HEK293 (cell line): ENCODE measurements at regions not wholly inside any gene's neighbourhood (a gene's known extent, or its start where the extent isn't known, plus 50 kb on each side); places are given as distances from the start of the nearest gene placed in this dataset.
"Not testable (repeated sequence)": the region's sequence is repeated elsewhere in the genome, so short reads cannot be mapped to it uniquely, and the experiment has no call there.

Experiments
- CTCF ChIA-PET: fragments of 350-600 bp; formaldehyde crosslinking; extraction: SDS; loops from one replicate; lab custom pipeline; 2021; ENCODE audit warnings: antibody characterized with exemption; lab: Yijun Ruan, JAX
- POLR2A ChIA-PET: fragments of 300-600 bp; formaldehyde crosslinking; extraction: SDS; loops from one replicate; lab custom pipeline; 2020; ENCODE audit warnings: antibody characterized with exemption, inconsistent platforms; lab: Yijun Ruan, JAX
- H3K27ac ChIP-seq: fragments of 200-500 bp; sonication (Bioruptor generic); 2 replicates; pipeline ENCODE4 v1.5.1; 2014; ENCODE audit warnings: low read depth, low read length, control low read depth, inconsistent platforms; ENCODE audit errors: extremely low read depth
- H3K36me3 ChIP-seq, 2 experiments: fragments of 200-500 bp in 1 of 2; sonication (Bioruptor generic) in 1 of 2; 1 replicate in 1 of 2; 2 replicates in 1 of 2; pipeline ENCODE4 v1.5.1; 2014 to 2017; ENCODE audit warnings: inconsistent platforms in 2 of 2, low read length in 2 of 2; ENCODE audit not compliant: control insufficient read depth in 2 of 2, insufficient read depth in 1 of 2
- H3K4me1 ChIP-seq: fragments of 200-500 bp; sonication (Bioruptor generic); 2 replicates; pipeline ENCODE4 v1.5.1; 2014; ENCODE audit warnings: mild to moderate bottlenecking, low read length, inconsistent platforms; ENCODE audit not compliant: control insufficient read depth, insufficient read depth
- H3K4me3 ChIP-seq: 2 replicates; pipeline ENCODE4 v1.5.1; 2011; ENCODE audit warnings: low read depth, mild to moderate bottlenecking, control low read depth, low read length, moderate library complexity
- H3K9me3 ChIP-seq: fragments of 200-500 bp; sonication (Bioruptor generic); 2 replicates; pipeline ENCODE4 v1.5.1; 2014; ENCODE audit warnings: low read depth, low read length, inconsistent platforms; ENCODE audit not compliant: control insufficient read depth, insufficient read depth
- FEZF1 ChIP-seq: fragments of 450-650 bp; formaldehyde crosslinking; IDR thresholded peaks from 2 replicates; pipeline ENCODE4 v1.5.1; 2016; ENCODE audit warnings: missing biosample characterization, missing genetic modification characterization
- GLIS2 ChIP-seq: fragments of 450-650 bp; formaldehyde crosslinking; IDR thresholded peaks from 2 replicates; pipeline ENCODE4 v1.5.1; 2016; ENCODE audit warnings: missing biosample characterization, missing genetic modification characterization
- KLF10 ChIP-seq: fragments of 450-650 bp; IDR thresholded peaks from 2 replicates; pipeline ENCODE4 v1.5.1; 2018; ENCODE audit warnings: missing biosample characterization, mild to moderate bottlenecking, missing genetic modification characterization
- KLF16 ChIP-seq: fragments of 450-650 bp; formaldehyde crosslinking; IDR thresholded peaks from 2 replicates; pipeline ENCODE4 v1.5.1; 2017; ENCODE audit warnings: missing biosample characterization, missing genetic modification characterization
- PATZ1 ChIP-seq: fragments of 450-650 bp; formaldehyde crosslinking; IDR thresholded peaks from 2 replicates; pipeline ENCODE4 v1.5.1; 2016; ENCODE audit warnings: missing biosample characterization, missing genetic modification characterization
- SALL2 ChIP-seq: fragments of 450-650 bp; formaldehyde crosslinking; IDR thresholded peaks from 2 replicates; pipeline ENCODE4 v1.5.0; 2017; ENCODE audit warnings: missing biosample characterization, mild to moderate bottlenecking, missing genetic modification characterization, borderline replicate concordance
- SP3 ChIP-seq: fragments of 450-650 bp; formaldehyde crosslinking; IDR thresholded peaks from 2 replicates; pipeline ENCODE4 v1.5.1; 2016; ENCODE audit warnings: missing biosample characterization, missing genetic modification characterization
- TRIM28 ChIP-seq: IDR thresholded peaks from 2 replicates; pipeline ENCODE4 v1.6.1; 2011; ENCODE audit warnings: low read length, control low read depth, borderline replicate concordance
- ZBTB21 ChIP-seq: fragments of 450-650 bp; formaldehyde crosslinking; IDR thresholded peaks from 2 replicates; pipeline ENCODE4 v1.5.1; 2017; ENCODE audit warnings: missing biosample characterization, missing genetic modification characterization
- ZNF132 ChIP-seq: fragments of 450-650 bp; formaldehyde crosslinking; IDR thresholded peaks from 2 replicates; pipeline ENCODE4 v1.5.1; 2017; ENCODE audit warnings: missing biosample characterization, missing genetic modification characterization, borderline replicate concordance
- ZNF146 ChIP-seq: fragments of 450-650 bp; formaldehyde crosslinking; IDR thresholded peaks from 2 replicates; pipeline ENCODE4 v1.5.1; 2016; ENCODE audit warnings: missing biosample characterization, missing genetic modification characterization
- ZNF341 ChIP-seq: fragments of 450-650 bp; formaldehyde crosslinking; IDR thresholded peaks from 2 replicates; pipeline ENCODE4; 2016; ENCODE audit warnings: low read depth, missing biosample characterization, missing genetic modification characterization
- ZNF596 ChIP-seq: fragments of 450-650 bp; IDR thresholded peaks from 2 replicates; pipeline ENCODE4 v1.5.0; 2018; ENCODE audit warnings: missing biosample characterization, mild to moderate bottlenecking, missing genetic modification characterization, moderate library complexity
- ZNF670 ChIP-seq: fragments of 450-650 bp; formaldehyde crosslinking; IDR thresholded peaks from 2 replicates; pipeline ENCODE4 v1.5.1; 2016; ENCODE audit warnings: missing biosample characterization, missing genetic modification characterization, low read depth
- ZNF837 ChIP-seq: fragments of 450-650 bp; formaldehyde crosslinking; IDR thresholded peaks from 2 replicates; pipeline ENCODE4 v1.5.1; 2016; ENCODE audit warnings: missing biosample characterization, missing genetic modification characterization
- ZSCAN23 ChIP-seq: fragments of 450-650 bp; formaldehyde crosslinking; IDR thresholded peaks from 2 replicates; pipeline ENCODE4 v1.5.1; 2016; ENCODE audit warnings: missing biosample characterization, missing genetic modification characterization
- ZSCAN5A ChIP-seq: fragments of 450-650 bp; formaldehyde crosslinking; IDR thresholded peaks from 2 replicates; pipeline ENCODE4 v1.5.1; 2016; ENCODE audit warnings: missing biosample characterization, missing genetic modification characterization

DNA sequence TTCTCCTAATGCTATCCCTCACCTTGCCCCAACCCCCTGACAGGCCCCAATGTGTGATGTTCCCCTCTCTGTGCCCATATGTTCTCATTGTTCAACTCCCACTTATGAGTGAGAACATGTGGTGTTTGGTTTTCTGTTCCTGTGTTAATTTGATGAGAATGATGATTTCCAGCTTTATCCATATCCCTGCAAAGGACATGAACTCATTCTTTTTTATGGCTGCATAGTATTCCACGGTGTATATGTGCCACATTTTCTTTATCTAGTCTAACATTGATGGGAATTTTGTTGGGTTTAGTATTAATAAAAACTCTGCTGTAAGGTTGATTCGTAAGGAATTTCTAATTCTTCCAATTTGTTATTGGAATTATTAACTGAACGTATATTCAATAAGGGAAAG lies 450.2 kb downstream of the BTG1 start:
- POLR2A ChIA-PET, H3K36me3 ChIP-seq, H3K4me1 ChIP-seq, H3K9me3 ChIP-seq, H3K27ac ChIP-seq, H3K4me3 ChIP-seq: not testable (repeated sequence)
- CTCF ChIA-PET, result interaction anchor here (0.5 kb wide), 1 partner anchor 668 kb away, joined by 3 read pairs; no protein-coding TSS in a partner anchor
- peak; percentile 62 for TF ChIP-seq ZNF146 (tag by site-specific recombination)

GRCh38 chr12:91690531-91690930 lies 455.1 kb downstream of the BTG1 start:
- no peaks in the 10 kb centered on the region for H3K9me3 ChIP-seq
- no peak overlapping the region for H3K4me3 ChIP-seq
- POLR2A ChIA-PET, result no interaction called here
- CTCF ChIA-PET, result no interaction called here
- no peaks in the 10 kb centered on the region for H3K4me1 ChIP-seq
- TF ChIP-seq PATZ1 (tag by site-specific recombination) (no peak), GLIS2 (tag by site-specific recombination) (no peak), ZSCAN23 (tag by site-specific recombination) (no peak), SALL2 (tag by site-specific recombination) (no peak)
- no peak overlapping the region for H3K27ac ChIP-seq
- no peaks in the 10 kb centered on the region for H3K36me3 ChIP-seq

GRCh38 chr12:91687052-91688017 lies 458.3 kb downstream of the BTG1 start:
- Histone ChIP-seq H3K4me3 (no peak overlapping the region), H3K27ac (no peak overlapping the region), H3K36me3 (no peaks in the 10 kb centered on the region), H3K9me3 (no peaks in the 10 kb centered on the region), H3K4me1 (no peaks in the 10 kb centered on the region)
- CTCF ChIA-PET, result no interaction called here
- TF ChIP-seq KLF10 (tag by site-specific recombination), result no peak
- POLR2A ChIA-PET, result no interaction called here

DNA sequence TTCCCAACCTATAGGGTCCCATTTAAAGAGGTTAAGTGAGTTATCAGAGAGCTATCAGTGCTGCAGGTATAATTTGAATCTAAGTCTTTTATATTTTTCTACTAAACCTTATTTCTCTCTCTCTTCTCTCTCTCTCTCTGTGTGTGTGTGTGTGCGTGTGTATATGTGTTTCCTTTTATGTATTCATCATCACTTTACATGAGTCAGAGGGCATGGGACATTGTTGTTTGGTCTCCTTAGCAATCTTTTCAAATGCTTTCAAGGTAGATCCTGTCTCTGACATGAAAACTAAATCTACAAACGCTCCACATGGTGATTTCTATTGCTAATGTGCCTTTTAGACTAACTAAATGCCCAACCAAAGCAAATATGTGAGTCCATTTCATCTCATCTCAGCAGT lies 459.7 kb downstream of the BTG1 start:
- Histone ChIP-seq H3K36me3 (no peaks in the 10 kb centered on the region), H3K4me3 (no peak overlapping the region), H3K9me3 (no peaks in the 10 kb centered on the region), H3K4me1 (no peaks in the 10 kb centered on the region), H3K27ac (no peak overlapping the region)
- CTCF ChIA-PET, result no interaction called here
- POLR2A ChIA-PET, result no interaction called here
- TF ChIP-seq ZBTB21 (tag by site-specific recombination) (no peak), KLF16 (tag by site-specific recombination) (no peak), ZSCAN5A (tag by site-specific recombination) (no peak), ZNF837 (tag by site-specific recombination) (no peak), ZNF132 (tag by site-specific recombination) (no peak), TRIM28 (no peak), ZNF596 (tag by site-specific recombination) (no peak), ZNF670 (tag by site-specific recombination) (no peak), ZNF341 (tag by site-specific recombination) (no peak), SP3 (tag by site-specific recombination) (no peak), FEZF1 (tag by site-specific recombination) (no peak)
